AG04449 (cell line): ENCODE measurements at regions not wholly inside any gene's neighbourhood (a gene's known extent, or its start where the extent isn't known, plus 50 kb on each side); places are given as distances from the start of the nearest gene placed in this dataset.

ENCODE experiments used
- CTCF ChIA-PET: fragments of 350-600 bp; formaldehyde crosslinking; extraction: SDS; loops from one replicate; lab custom pipeline; 2021; ENCODE audit warnings: antibody characterized with exemption; lab: Yijun Ruan, JAX
- POLR2A ChIA-PET: fragments of 400-600, 350-600 bp; formaldehyde crosslinking; extraction: SDS; loops from one replicate; lab custom pipeline; 2020; ENCODE audit warnings: antibody characterized with exemption, inconsistent platforms; lab: Yijun Ruan, JAX
- DNase-seq: peaks from one replicate; pipeline ENCODE4 v3.0.0-alpha.2; 2010; ENCODE audit warnings: low read depth, low spot score
- H3K4me3 ChIP-seq: 2 replicates; pipeline ENCODE4 v1.5.1; 2011; ENCODE audit warnings: low read depth, mild to moderate bottlenecking, control low read depth, low read length
- CTCF ChIP-seq: IDR thresholded peaks from one replicate; pipeline ENCODE4 v1.5.1; 2011; ENCODE audit warnings: mild to moderate bottlenecking, moderate library complexity, low read length, control low read depth, inconsistent platforms; ENCODE audit not compliant: insufficient read depth; ENCODE audit errors: missing control alignments

GRCh38 chr2:123870881-123871276 lies 154.2 kb upstream of the CNTNAP5 start:
- ChIA-PET POLR2A (no interaction called here), CTCF (no interaction called here)
- TF ChIP-seq CTCF: no peak
- DNase-seq: no peak
- H3K4me3 ChIP-seq: no peak overlapping the region

- ChIA-PET CTCF (no interaction called here), POLR2A (no interaction called here)
- no peak overlapping the region for H3K4me3 ChIP-seq
- TF ChIP-seq CTCF: no peak
- DNase-seq: no peak
Measured at GRCh38 chr2:123890148-123890547, 134.9 kb upstream of the CNTNAP5 start.

DNA sequence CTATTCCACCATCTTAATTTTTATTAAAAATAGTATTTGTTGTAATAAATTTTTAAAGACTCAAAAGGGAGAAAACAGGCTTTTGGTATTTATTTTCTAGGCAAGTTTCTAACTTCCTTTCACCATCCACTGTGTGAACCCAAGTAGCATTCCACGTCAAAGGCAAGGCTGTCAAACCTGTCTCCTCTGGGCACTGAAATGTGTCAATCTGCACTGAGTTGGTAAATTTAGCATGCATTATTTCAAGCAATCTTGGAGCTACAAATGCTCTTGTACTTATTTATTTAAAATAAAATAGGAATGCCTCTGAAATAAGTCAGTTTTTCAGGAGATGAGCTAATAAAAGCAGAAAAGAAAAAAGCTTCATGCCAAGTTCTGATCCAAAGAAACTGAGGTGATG lies 130.9 kb upstream of the CNTNAP5 start:
- ChIA-PET CTCF (no interaction called here), POLR2A (no interaction called here)
- no peak for TF ChIP-seq CTCF
- no peak for DNase-seq
- no peak overlapping the region for H3K4me3 ChIP-seq

- ChIA-PET POLR2A (no interaction called here), CTCF (no interaction called here)
- no peak overlapping the region for H3K4me3 ChIP-seq
- no peak for DNase-seq
- TF ChIP-seq CTCF: no peak
Measured at GRCh38 chr2:123895651-123896050, 129.4 kb upstream of the CNTNAP5 start.

- no peak overlapping the region for H3K4me3 ChIP-seq
- ChIA-PET POLR2A (no interaction called here), CTCF (no interaction called here)
- no peak for TF ChIP-seq CTCF
- no peak for DNase-seq
Measured at GRCh38 chr2:123901256-123901655, 123.8 kb upstream of the CNTNAP5 start.

GRCh38 chr2:123906361-123906760 lies 118.7 kb upstream of the CNTNAP5 start:
- DNase-seq: no peak
- no peak overlapping the region for H3K4me3 ChIP-seq
- CTCF ChIA-PET: no interaction called here
- no peak for TF ChIP-seq CTCF
- POLR2A ChIA-PET: interaction anchor here (0.7 kb wide), 1 partner anchor 320 kb away, joined by 3 read pairs; no protein-coding TSS in a partner anchor
